GM19043 (cell line): ENCODE measurements at regions not wholly inside any gene's neighbourhood (a gene's known extent, or its start where the extent isn't known, plus 50 kb on each side); places are given as distances from the start of the nearest gene placed in this dataset.
A peak's percentile ranks its signal among the peaks of the same experiment; 100 is the strongest.

ENCODE experiments used
- ATAC-seq: cut with Tn5 transposase; IDR thresholded peaks from one replicate; pipeline ENCODE4 v1.9.1; 2021; ENCODE audit warnings: low read depth; ENCODE audit not compliant: unreplicated experiment

DNA sequence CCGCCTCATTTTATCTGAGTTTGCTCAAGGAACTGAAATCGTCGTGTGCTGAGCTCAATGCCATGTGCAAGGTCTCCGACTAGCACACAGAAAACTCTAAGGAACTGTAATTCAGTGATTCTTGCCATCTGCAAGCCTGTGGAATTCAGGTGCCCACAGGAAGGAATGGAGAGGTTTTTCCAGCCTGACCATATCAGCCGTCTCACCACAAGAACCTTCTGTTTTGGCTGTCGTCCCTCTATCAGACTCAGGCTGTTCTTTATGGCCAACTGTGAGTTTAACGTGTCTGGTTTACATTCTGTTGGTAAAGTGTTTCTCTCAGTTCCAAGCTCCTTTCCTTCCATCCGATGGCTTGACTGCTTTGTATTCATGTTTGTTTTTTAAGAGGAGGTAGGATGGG is 293.5 kb downstream of the SPRY2 start:
- ATAC-seq = no peak

DNA sequence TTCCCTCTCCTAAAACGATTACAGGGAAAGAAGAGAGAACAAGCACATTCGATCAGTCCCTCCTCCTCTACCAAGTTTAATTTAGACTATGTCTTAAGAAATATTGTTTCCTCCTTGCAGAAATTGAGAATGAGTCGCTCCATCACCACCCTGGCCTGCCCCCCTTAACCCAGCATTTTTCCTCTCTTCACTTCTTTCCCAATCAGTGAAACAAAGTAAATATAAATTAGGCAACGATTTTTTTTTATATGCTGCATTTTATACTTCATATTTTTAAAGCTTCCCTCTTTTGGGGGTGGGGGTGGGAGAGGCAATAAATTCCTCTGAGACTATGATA is 300.0 kb downstream of the SPRY2 start:
- no peak for ATAC-seq

DNA sequence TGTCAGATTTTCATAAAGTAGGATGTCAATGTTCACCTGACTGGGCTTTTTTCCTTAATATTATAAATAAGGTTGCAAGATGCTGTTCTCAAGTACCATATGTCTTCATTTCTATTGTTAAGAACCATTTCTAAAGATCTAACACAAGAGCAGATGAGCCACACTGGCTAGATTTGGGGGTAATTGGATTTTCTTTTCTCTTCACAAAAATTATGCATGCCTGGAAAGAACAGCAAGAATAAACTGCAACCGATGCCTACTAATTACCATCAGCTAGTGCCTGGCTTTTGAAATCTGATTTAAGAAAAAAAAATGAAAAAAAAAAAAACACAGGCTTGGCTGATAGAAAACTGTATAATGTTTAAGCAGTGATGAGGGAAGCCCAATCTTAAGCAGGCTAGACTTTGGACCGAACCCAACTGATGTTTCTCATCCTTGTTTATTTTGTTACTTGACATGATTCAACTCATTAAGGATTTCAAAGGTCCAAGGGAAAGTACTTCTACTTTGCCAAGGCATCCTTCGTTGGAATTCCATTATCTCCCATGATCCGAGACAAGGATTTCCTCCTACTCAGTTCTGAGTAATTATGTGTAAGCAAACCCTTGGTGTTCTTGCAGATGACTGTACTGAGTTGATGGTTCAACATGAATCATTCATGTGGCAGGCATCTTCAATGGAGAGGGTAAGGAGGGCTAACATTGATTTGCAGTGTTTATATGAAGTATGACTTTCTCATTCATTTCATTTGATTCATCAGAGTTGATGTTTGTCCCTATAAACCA is 300.5 kb downstream of the SPRY2 start:
- ATAC-seq = no peak

- ATAC-seq = peak; percentile 54
Measured at GRCh38 chr13:80039000-80039399, 301.9 kb downstream of the SPRY2 start.

DNA sequence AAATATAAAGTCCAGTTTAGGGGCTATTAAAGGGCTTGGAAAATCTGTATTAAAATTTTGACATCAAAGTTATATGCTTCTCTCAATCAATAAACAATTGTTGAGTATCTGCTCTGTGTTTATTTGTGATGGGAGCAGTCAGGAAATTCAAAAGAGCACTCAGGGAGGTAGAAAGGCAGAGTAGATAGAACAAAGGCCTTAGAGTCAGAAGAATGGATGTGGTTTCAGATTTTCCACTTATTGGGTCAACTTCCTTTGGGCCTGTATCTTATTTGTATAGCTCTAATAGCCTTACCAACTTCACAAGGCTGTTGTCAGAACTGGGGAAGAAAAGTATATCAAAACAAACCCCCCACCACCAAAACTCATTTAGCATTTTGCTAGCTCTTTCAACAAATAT is 302.6 kb downstream of the SPRY2 start:
- no peak for ATAC-seq

DNA sequence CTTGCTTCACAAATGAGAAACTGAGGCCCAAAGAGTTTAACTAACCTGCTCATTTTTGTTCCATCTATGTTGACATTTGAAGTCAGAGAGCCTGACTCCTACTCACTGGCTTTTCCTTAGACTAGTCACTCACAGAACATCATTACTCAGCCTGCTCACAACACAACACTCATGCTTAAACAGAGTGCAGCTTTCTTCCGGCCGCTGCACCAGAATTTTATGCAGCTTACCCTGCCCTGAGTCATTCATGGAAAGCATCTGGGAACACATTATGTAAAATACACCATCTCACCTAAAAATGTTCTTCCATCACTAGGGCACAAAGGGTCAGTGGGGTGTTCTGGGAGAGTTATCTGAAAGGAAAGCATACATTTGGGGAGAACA is 303.4 kb downstream of the SPRY2 start:
- no peak for ATAC-seq

- peak; percentile 50 for ATAC-seq
Measured at GRCh38 chr13:80036845-80037504, 304.0 kb downstream of the SPRY2 start.

GRCh38 chr13:80035096-80035495 is 305.8 kb downstream of the SPRY2 start:
- no peak for ATAC-seq

- ATAC-seq = no peak
Measured at GRCh38 chr13:80033951-80034350, 307.0 kb downstream of the SPRY2 start.

- ATAC-seq = no peak
Measured at GRCh38 chr13:80033286-80033685, 307.6 kb downstream of the SPRY2 start.

GRCh38 chr13:80030491-80030890 is 310.4 kb downstream of the SPRY2 start:
- ATAC-seq = no peak

DNA sequence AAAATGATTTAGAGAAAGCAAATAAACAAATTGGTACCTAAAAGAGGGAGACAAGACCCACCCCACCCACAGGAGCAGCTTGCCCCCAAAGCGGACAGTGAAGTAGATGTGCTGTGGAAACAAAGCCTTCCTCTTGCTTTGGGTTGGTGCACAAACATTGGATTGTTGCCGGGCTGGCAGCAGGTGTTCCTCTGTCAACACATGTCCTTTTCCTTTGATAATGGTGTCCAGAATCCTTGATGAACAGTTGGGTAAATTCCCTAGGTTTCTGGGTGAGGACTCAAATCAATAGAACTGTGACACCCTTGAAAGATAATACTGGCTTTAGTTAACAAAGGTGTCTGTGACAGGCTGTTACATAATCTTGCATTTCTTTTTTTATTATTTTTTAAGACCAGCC is 311.8 kb downstream of the SPRY2 start:
- no peak for ATAC-seq

- ATAC-seq = no peak
Measured at GRCh38 chr13:80022146-80022545, 318.8 kb downstream of the SPRY2 start.

- ATAC-seq = no peak
Measured at GRCh38 chr13:80012251-80012650, 328.7 kb downstream of the SPRY2 start.

- ATAC-seq = no peak
Measured at GRCh38 chr13:80011448-80012212, 329.3 kb downstream of the SPRY2 start.

DNA sequence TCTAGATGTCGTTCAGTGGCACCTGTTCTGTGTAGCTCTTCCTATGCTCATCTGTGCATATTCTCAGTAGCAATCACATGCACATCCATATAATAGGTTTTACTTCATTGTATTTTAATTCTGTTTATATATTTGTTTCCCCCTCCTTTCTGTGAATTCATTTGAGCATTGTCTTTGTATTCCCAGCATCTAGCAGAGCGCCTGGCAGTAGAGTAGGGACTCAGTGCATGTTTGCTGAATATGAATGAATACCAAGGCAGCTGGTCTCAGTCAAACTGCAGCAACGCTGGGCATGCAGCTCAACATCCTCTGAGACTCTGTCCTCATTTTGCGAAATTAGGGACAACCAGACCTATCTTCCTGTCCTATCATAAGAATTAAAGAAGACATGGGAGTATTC is 330.1 kb downstream of the SPRY2 start:
- ATAC-seq = no peak

- no peak for ATAC-seq
Measured at GRCh38 chr13:80010286-80010831, 330.6 kb downstream of the SPRY2 start.

- no peak for ATAC-seq
Measured at GRCh38 chr13:80009760-80010159, 331.2 kb downstream of the SPRY2 start.

GRCh38 chr13:80006940-80007339 is 334.0 kb downstream of the SPRY2 start:
- no peak for ATAC-seq

DNA sequence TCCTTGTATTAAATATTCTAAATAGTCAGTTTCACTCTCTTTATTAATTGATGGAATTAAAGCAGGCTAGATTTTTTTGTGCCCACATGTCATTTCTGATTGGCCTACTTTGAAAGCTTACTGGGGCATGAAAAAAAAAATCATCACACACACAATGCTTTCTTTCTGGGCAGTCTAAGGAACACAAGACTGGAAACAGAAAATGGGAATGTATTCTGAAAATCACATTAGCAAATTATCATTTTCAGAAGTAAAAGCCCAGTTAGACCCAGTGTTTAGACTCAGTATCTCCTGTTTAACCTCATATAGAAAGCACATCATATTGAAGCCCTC is 339.4 kb downstream of the SPRY2 start:
- ATAC-seq = no peak

DNA sequence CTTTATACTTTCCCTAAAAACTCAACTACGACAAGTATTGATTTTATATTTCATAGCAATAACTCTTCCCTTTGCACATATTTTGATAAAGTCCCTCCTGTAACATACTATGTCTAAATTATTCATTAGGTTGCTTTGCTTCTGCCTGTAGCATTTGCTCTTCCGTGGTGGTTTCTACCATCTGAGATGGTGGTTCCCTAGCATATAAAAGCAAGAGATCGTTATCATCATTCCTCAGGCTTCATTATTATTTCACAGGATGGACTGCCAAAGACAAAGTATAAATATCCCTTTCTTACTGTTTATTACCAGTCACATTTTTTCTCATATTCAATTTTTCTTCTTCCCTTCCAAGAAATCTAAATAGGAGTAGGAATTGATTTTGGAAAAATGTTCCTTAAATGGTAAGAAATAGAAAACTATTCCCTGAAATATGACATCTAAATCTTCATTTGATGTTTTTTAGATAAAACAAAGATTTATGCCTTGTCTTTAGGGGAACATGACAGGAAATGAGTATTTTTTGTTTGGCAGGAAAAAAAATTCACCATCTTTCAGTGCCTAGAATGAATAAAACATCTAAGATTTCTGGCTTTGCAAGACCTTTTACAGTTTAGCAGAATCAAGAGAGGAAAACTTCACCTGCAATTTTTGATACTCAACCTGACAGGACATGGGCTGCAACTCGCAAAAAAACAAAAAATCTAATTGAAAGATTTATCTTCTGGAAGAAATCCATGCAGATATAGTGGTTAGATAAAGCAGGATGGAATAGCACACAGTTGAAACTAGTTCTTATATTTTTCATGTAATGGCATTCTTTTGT is 340.0 kb downstream of the SPRY2 start:
- no peak for ATAC-seq
